ENCODE measurements at regions not wholly inside any gene's neighbourhood (a gene's known extent, or its start where the extent isn't known, plus 50 kb on each side); places are given as distances from the start of the nearest gene placed in this dataset.

GRCh38 chr7:123372368-123372767 lies 162.0 kb downstream of the IQUB start:
- no peak overlapping the region for H3K4me2 ChIP-seq (ENCODE audit: low read depth, low read length)
- DNase-seq (no peak), ATAC-seq (ENCODE audit: low read depth) (no peak)
- no peak overlapping the region for H3K4ac ChIP-seq (ENCODE audit: low read depth, low read length)
- H2BK5ac ChIP-seq (ENCODE audit: low read depth, low read length, poor library complexity, severe bottlenecking): no peak overlapping the region
- H3K14ac ChIP-seq (replicated peaks; ENCODE audit: low read depth, low read length): no peak overlapping the region
- H3K4me1 ChIP-seq (ENCODE audit: control insufficient read depth, insufficient read depth, low read length): no peaks in the 10 kb centered on the region
- no peak overlapping the region for H2AK5ac ChIP-seq (ENCODE audit: low read depth, low read length)
- H3K27ac ChIP-seq (ENCODE audit: insufficient read depth, low read length): no peak overlapping the region
- in situ Hi-C loops (cut with MboI; ENCODE audit: low sequenced_read_pairs): no loop called here
- no peaks in the 10 kb centered on the region for H3K36me3 ChIP-seq (ENCODE audit: control insufficient read depth, insufficient read depth, low read length)
- ChIA-PET CTCF (interaction anchor here (0.6 kb wide), 1 partner anchor 11 kb away, joined by 4 read pairs; no protein-coding TSS in a partner anchor), POLR2A (ENCODE audit: unreplicated experiment) (no interaction called here)
- no peak overlapping the region for H2BK15ac ChIP-seq (ENCODE audit: low read depth, low read length)
- dilution Hi-C loops (cut with HindIII; ENCODE audit: low sequenced_read_pairs, unreplicated experiment): no loop called here
- no peaks in the 10 kb centered on the region for H3K27me3 ChIP-seq (ENCODE audit: control insufficient read depth, insufficient read depth, low read length)
- no peak overlapping the region for H2BK120ac ChIP-seq (ENCODE audit: low read depth, low read length)
- intact Hi-C loops (cut with micrococcal nuclease): no loop called here
- no peak overlapping the region for H3K9ac ChIP-seq (ENCODE audit: low read depth, low read length)
- H4K5ac ChIP-seq (ENCODE audit: low read depth, low read length): no peak overlapping the region
- H3K9me1 ChIP-seq (ENCODE audit: insufficient read depth, low read length): no peaks in the 10 kb centered on the region
- BruUV-seq (replicated peaks): no TSS peak
- no peaks in the 10 kb centered on the region for H4K20me1 ChIP-seq (ENCODE audit: insufficient read depth, low read length)
- no peak for TF ChIP-seq RFX5 (IDR thresholded peaks at IDR 0.05; ENCODE audit: low read depth, low read length)
- TF ChIP-seq, protein P1, sequence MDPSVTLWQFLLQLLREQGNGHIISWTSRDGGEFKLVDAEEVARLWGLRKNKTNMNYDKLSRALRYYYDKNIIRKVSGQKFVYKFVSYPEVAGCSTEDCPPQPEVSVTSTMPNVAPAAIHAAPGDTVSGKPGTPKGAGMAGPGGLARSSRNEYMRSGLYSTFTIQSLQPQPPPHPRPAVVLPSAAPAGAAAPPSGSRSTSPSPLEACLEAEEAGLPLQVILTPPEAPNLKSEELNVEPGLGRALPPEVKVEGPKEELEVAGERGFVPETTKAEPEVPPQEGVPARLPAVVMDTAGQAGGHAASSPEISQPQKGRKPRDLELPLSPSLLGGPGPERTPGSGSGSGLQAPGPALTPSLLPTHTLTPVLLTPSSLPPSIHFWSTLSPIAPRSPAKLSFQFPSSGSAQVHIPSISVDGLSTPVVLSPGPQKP (IDR thresholded peaks at IDR 0.05; ENCODE audit: borderline replicate concordance, low read depth, low read length): no peak
- TF ChIP-seq CEBPB (IDR thresholded peaks at IDR 0.05; ENCODE audit: low read depth, low read length): no peak
- no peak for TF ChIP-seq MXI1 (IDR thresholded peaks at IDR 0.05; ENCODE audit: borderline replicate concordance, low read depth, low read length)
- TF ChIP-seq RAD21 (IDR thresholded peaks at IDR 0.05; ENCODE audit: low read length): no peak
- TF ChIP-seq CTCF (conservative IDR thresholded peaks at IDR 0.05; ENCODE audit: low read depth, low read length): no peak
- no peak for TF ChIP-seq FOS (IDR thresholded peaks at IDR 0.05; ENCODE audit: low read depth, low read length)
- no peak for TF ChIP-seq MAFK (IDR thresholded peaks at IDR 0.05; ENCODE audit: low read depth, low read length)
- H3K56ac ChIP-seq (ENCODE audit: extremely low read depth, insufficient read depth, low read length): no peak overlapping the region
- no peak overlapping the region for H3K18ac ChIP-seq (ENCODE audit: low read depth, low read length)
- no peaks in the 10 kb centered on the region for H3K79me1 ChIP-seq (ENCODE audit: low read depth in 1 of 2, low read length in 2 of 2)
- H4K91ac ChIP-seq (ENCODE audit: insufficient read depth, low read depth, low read length): no peak overlapping the region
- H3K23ac ChIP-seq (ENCODE audit: low read depth, low read length): no peak overlapping the region
- no peak overlapping the region for H4K8ac ChIP-seq (ENCODE audit: low read depth in 2 of 2, low read length in 2 of 2)
- H2AK9ac ChIP-seq (replicated peaks; ENCODE audit: low read depth, low read length, poor library complexity): no peak overlapping the region
- WGBS, 2 experiments (ENCODE audit: extremely low coverage in 2 of 2, insufficient read length in 1 of 2): no CpG with 5 or more reads among the region's 1 CpG
- no peak overlapping the region for H2BK20ac ChIP-seq (ENCODE audit: low read depth, low read length)
- H3K9me3 ChIP-seq (ENCODE audit: control insufficient read depth, insufficient read depth, low read length): peaks cover 7% of the 10 kb centered on the region
- H2AFZ ChIP-seq (replicated peaks; ENCODE audit: low read length, poor library complexity): no peak overlapping the region
- no peak overlapping the region for H3K4me3 ChIP-seq (ENCODE audit: insufficient read depth, low read depth, low read length)
